Lower leg skin (tissue), 4 donors: ENCODE measurements at regions not wholly inside any gene's neighbourhood (a gene's known extent, or its start where the extent isn't known, plus 50 kb on each side); places are given as distances from the start of the nearest gene placed in this dataset.
A peak's percentile ranks its signal among the peaks of the same experiment; 100 is the strongest.

Source experiments
- DNase-seq, 2 donors: peaks; one replicate each; pipeline ENCODE4 v3.0.0-alpha.2; 2019; ENCODE audit warnings: low spot score in 2 of 2
- H3K4me3 ChIP-seq: fragments of 200-600 bp; sonication (generic); 2 replicates; pipeline ENCODE4 v1.5.1; 2017; ENCODE audit warnings: mild to moderate bottlenecking, low read depth; ENCODE audit not compliant: poor library complexity, severe bottlenecking
- CTCF ChIP-seq, 3 donors: fragments of 450-650 bp; IDR thresholded peaks; one replicate each; pipeline ENCODE4 v1.5.1; 2016; ENCODE audit warnings: antibody characterized with exemption in 3 of 3, mild to moderate bottlenecking in 3 of 3, moderate library complexity in 2 of 3
- POLR2A ChIP-seq, 2 donors: fragments of 450-650 bp; IDR thresholded peaks; one replicate each; pipeline ENCODE4 v1.6.1; 2016 to 2017; ENCODE audit warnings: antibody characterized with exemption in 2 of 2, mild to moderate bottlenecking in 1 of 2, moderate library complexity in 1 of 2
- WGBS, 2 donors: methylation state at CpG; one replicate each; pipeline ENCODE4 v1.1.5; 2018; 5-methylcytosine and 5-hydroxymethylcytosine counted together
- intact Hi-C: fragments of 100-400 bp; cut with DNase I; formaldehyde crosslinking; loops from one replicate; pipeline ENCODE4 v1.15.0; 2023; ENCODE audit warnings: low total_unique reads

- intact Hi-C loops, result no loop called here
- no peak for TF ChIP-seq POLR2A (IDR thresholded peaks at IDR 0.05)
- no peak for TF ChIP-seq CTCF (IDR thresholded peaks at IDR 0.05)
- WGBS, 2 donors, result 81 to 91% methylated on average over 9 of the region's 9 CpGs
- no peak for DNase-seq
- H3K4me3 ChIP-seq, result no peak overlapping the region
Measured at GRCh38 chr6:1027795-1028569, 283.9 kb upstream of the FOXQ1 start.

- intact Hi-C loops, result no loop called here
- no peak for DNase-seq
- WGBS, 2 donors, result 65 to 68% methylated on average over 9 of the region's 9 CpGs
- TF ChIP-seq POLR2A (IDR thresholded peaks at IDR 0.05), result no peak
- no peak for TF ChIP-seq CTCF (IDR thresholded peaks at IDR 0.05)
- H3K4me3 ChIP-seq, result no peak overlapping the region
Measured at GRCh38 chr6:1027109-1027794, 284.6 kb upstream of the FOXQ1 start.

- no peak for TF ChIP-seq CTCF (IDR thresholded peaks at IDR 0.05)
- TF ChIP-seq POLR2A (IDR thresholded peaks at IDR 0.05), result no peak
- 85 to 93% methylated on average over 3 of the region's 3 CpGs for WGBS, 2 donors
- H3K4me3 ChIP-seq, result no peak overlapping the region
- no peak for DNase-seq
- intact Hi-C loops, result no loop called here
Measured at GRCh38 chr6:1025821-1026220, 286.1 kb upstream of the FOXQ1 start.

- DNase-seq, result peak in 1 of 2 donors; percentile 51
- WGBS, 2 donors, result 11 to 31% methylated on average over 9 of the region's 9 CpGs
- intact Hi-C loops, result no loop called here
- no peak overlapping the region for H3K4me3 ChIP-seq
- TF ChIP-seq POLR2A (IDR thresholded peaks at IDR 0.05) (no peak), CTCF (IDR thresholded peaks at IDR 0.05) (no peak)
Measured at GRCh38 chr6:1024587-1024986, 287.3 kb upstream of the FOXQ1 start.

GRCh38 chr6:1024161-1024560, 287.7 kb upstream of the FOXQ1 start:
- TF ChIP-seq POLR2A (IDR thresholded peaks at IDR 0.05) (no peak), CTCF (IDR thresholded peaks at IDR 0.05) (no peak)
- H3K4me3 ChIP-seq, result no peak overlapping the region
- no peak for DNase-seq
- intact Hi-C loops, result no loop called here
- 61 to 65% methylated on average over 6 of the region's 6 CpGs for WGBS, 2 donors
